Trophoblast cell (in vitro differentiated cells and primary cell): ENCODE measurements at regions not wholly inside any gene's neighbourhood (a gene's known extent, or its start where the extent isn't known, plus 50 kb on each side); places are given as distances from the start of the nearest gene placed in this dataset.
"Not testable (repeated sequence)": the region's sequence is repeated elsewhere in the genome, so short reads cannot be mapped to it uniquely, and the experiment has no call there.

Source experiments
- DNase-seq, 2 donors: peaks; one replicate each; pipeline ENCODE4 v3.0.0-alpha.2; 2016
- H2AFZ ChIP-seq: 2 replicates; pipeline ENCODE4 v1.6.1; 2013; ENCODE audit warnings: low read length, moderate library complexity, mild to moderate bottlenecking; ENCODE audit not compliant: insufficient read depth, poor library complexity
- H2AK5ac ChIP-seq: 2 replicates; pipeline ENCODE4 v1.6.1; 2013; ENCODE audit warnings: mild to moderate bottlenecking, low read length
- H2BK120ac ChIP-seq: 2 replicates; pipeline ENCODE4 v1.6.1; 2013; ENCODE audit warnings: low read length, mild to moderate bottlenecking, moderate library complexity; ENCODE audit not compliant: insufficient read depth, poor library complexity
- H2BK12ac ChIP-seq: 2 replicates; pipeline ENCODE4 v1.6.1; 2013; ENCODE audit warnings: mild to moderate bottlenecking, low read length, moderate library complexity
- H2BK5ac ChIP-seq: 2 replicates; pipeline ENCODE4 v1.6.1; 2013; ENCODE audit warnings: low read length, low read depth, moderate library complexity, mild to moderate bottlenecking; ENCODE audit not compliant: poor library complexity
- H3K14ac ChIP-seq: 2 replicates; pipeline ENCODE4 v1.6.1; 2013; ENCODE audit warnings: mild to moderate bottlenecking, low read length
- H3K18ac ChIP-seq: 2 replicates; pipeline ENCODE4 v1.6.1; 2013; ENCODE audit warnings: mild to moderate bottlenecking, low read length
- H3K23ac ChIP-seq: 2 replicates; pipeline ENCODE4 v1.6.1; 2013; ENCODE audit warnings: low read length
- H3K27ac ChIP-seq: 2 replicates; pipeline ENCODE4 v1.5.1; 2013; ENCODE audit warnings: low read depth, mild to moderate bottlenecking, inconsistent platforms, low read length, moderate library complexity
- H3K27me3 ChIP-seq: 2 replicates; pipeline ENCODE4 v1.6.1; 2013; ENCODE audit warnings: inconsistent platforms, mild to moderate bottlenecking, low read length, moderate library complexity; ENCODE audit not compliant: insufficient read depth
- H3K36me3 ChIP-seq, 2 experiments: 1 replicate in 1 of 2; 2 replicates in 1 of 2; pipeline ENCODE4 v1.6.1; 2013; ENCODE audit warnings: low read length in 2 of 2, mild to moderate bottlenecking in 2 of 2, moderate library complexity in 1 of 2; ENCODE audit not compliant: insufficient read depth in 2 of 2, control insufficient read depth in 1 of 2
- H3K4ac ChIP-seq: 2 replicates; pipeline ENCODE4 v1.6.1; 2013; ENCODE audit warnings: low read depth, mild to moderate bottlenecking, low read length, moderate library complexity
- H3K4me1 ChIP-seq, 2 experiments: 1 replicate in 1 of 2; 2 replicates in 1 of 2; pipeline ENCODE4 v1.6.1; 2013; ENCODE audit warnings: low read length in 2 of 2, mild to moderate bottlenecking in 2 of 2, moderate library complexity in 1 of 2; ENCODE audit not compliant: insufficient read depth in 2 of 2, control insufficient read depth in 1 of 2
- H3K4me2 ChIP-seq: 2 replicates; pipeline ENCODE4 v1.6.1; 2013; ENCODE audit warnings: inconsistent platforms, mild to moderate bottlenecking, low read length, moderate library complexity
- H3K4me3 ChIP-seq: 2 replicates; pipeline ENCODE4 v1.5.1; 2013; ENCODE audit warnings: mild to moderate bottlenecking, low read depth, low read length, inconsistent platforms
- H3K79me1 ChIP-seq: one replicate; pipeline ENCODE4 v1.6.1; 2013; ENCODE audit warnings: low read length
- H3K79me2 ChIP-seq: 2 replicates; pipeline ENCODE4 v1.6.1; 2013; ENCODE audit warnings: low read length, mild to moderate bottlenecking; ENCODE audit not compliant: control insufficient read depth, insufficient read depth, poor library complexity
- H3K9ac ChIP-seq: 2 replicates; pipeline ENCODE4 v1.6.1; 2013; ENCODE audit warnings: mild to moderate bottlenecking, low read length
- H3K9me3 ChIP-seq: 2 replicates; pipeline ENCODE4 v1.6.1; 2013; ENCODE audit warnings: low read depth, mild to moderate bottlenecking, control low read depth, inconsistent platforms, low read length; ENCODE audit not compliant: insufficient read depth
- H4K12ac ChIP-seq: 2 replicates; pipeline ENCODE4 v1.6.1; 2013; ENCODE audit warnings: low read depth, mild to moderate bottlenecking, low read length, moderate library complexity
- H4K8ac ChIP-seq: 2 replicates; pipeline ENCODE4 v1.6.1; 2013; ENCODE audit warnings: low read depth, mild to moderate bottlenecking, low read length, moderate library complexity
- H4K91ac ChIP-seq: one replicate; pipeline ENCODE4 v1.6.1; 2013; ENCODE audit warnings: low read depth, mild to moderate bottlenecking, low read length, moderate library complexity
- WGBS: extraction: QIAGEN DNeasy Blood & Tissue Kit; methylation state at CpG from one replicate; pipeline ENCODE4 v1.1.7; 2013; ENCODE audit warnings: missing lambda C conversion rate; ENCODE audit not compliant: insufficient read length, insufficient coverage; ENCODE audit errors: extremely low coverage; 5-methylcytosine and 5-hydroxymethylcytosine counted together

DNA sequence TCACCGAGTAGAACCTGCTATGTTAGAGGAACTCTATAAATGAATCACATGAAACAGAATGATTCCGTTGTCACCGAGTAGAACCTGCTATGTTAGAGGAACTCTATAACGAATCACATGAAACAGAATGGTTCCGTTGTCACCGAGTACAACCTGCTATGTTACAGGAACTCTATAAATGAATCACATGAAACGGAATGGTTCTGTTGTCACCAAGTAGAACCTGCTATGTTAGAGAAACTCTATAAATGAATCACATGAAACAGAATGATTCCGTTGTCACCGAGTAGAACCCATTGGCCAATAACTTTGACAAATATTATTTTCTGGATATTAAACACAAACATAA lies 309.1 kb upstream of the FRG1 start:
- H3K4me1 ChIP-seq, H3K4me2 ChIP-seq, H3K79me1 ChIP-seq, H3K27ac ChIP-seq, H2BK12ac ChIP-seq, H4K12ac ChIP-seq, H3K18ac ChIP-seq, H2AK5ac ChIP-seq, H3K23ac ChIP-seq, H3K36me3 ChIP-seq, H4K91ac ChIP-seq, H3K4ac ChIP-seq, H3K27me3 ChIP-seq, H3K79me2 ChIP-seq, H2BK120ac ChIP-seq, H3K9ac ChIP-seq, H2BK5ac ChIP-seq, H4K8ac ChIP-seq, H2AFZ ChIP-seq, H3K14ac ChIP-seq, H3K9me3 ChIP-seq, H3K4me3 ChIP-seq: not testable (repeated sequence)
- no CpG with 5 or more reads among the region's 9 CpGs for WGBS
- peak in 1 of 2 donors; percentile 17 for DNase-seq

DNA sequence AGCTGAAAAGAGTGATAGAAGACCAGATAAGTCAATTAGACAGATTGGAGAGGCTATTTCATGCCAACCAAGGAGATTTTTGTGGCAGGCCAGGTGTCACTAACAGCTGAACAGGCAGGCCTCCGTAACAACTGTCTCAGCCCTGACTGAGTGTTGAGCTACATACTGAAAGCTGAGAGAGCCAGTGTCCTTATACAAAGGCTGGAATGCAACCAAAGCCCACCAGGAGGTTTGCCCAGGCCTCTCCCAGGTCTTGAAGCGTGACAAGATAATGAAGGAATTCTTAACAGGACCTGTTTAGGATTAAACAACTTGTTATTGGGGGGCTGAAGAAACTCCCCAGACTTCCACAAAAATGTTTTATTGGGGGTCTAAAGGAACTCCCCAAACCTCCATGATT lies 290.2 kb upstream of the FRG1 start:
- H2BK5ac ChIP-seq, H3K36me3 ChIP-seq, H2AK5ac ChIP-seq, H4K12ac ChIP-seq, H4K8ac ChIP-seq, H3K4ac ChIP-seq, H4K91ac ChIP-seq, H3K9me3 ChIP-seq, H3K23ac ChIP-seq, H3K4me3 ChIP-seq, H3K4me1 ChIP-seq, H3K27ac ChIP-seq, H3K79me2 ChIP-seq, H3K9ac ChIP-seq, H2BK12ac ChIP-seq, DNase-seq, H3K14ac ChIP-seq, H2AFZ ChIP-seq, H2BK120ac ChIP-seq, H3K18ac ChIP-seq, H3K27me3 ChIP-seq, H3K79me1 ChIP-seq, H3K4me2 ChIP-seq: not testable (repeated sequence)
- WGBS: no CpG with 5 or more reads among the region's 2 CpGs

- H3K79me1 ChIP-seq, H3K4me3 ChIP-seq, H4K8ac ChIP-seq, H2AFZ ChIP-seq, H2AK5ac ChIP-seq, H3K79me2 ChIP-seq, H4K12ac ChIP-seq, H3K14ac ChIP-seq, H2BK12ac ChIP-seq, H2BK120ac ChIP-seq, H4K91ac ChIP-seq, H3K36me3 ChIP-seq, DNase-seq, H3K4me1 ChIP-seq, H3K23ac ChIP-seq, H3K4ac ChIP-seq, H3K27ac ChIP-seq, H3K18ac ChIP-seq, H3K27me3 ChIP-seq, H3K4me2 ChIP-seq, H2BK5ac ChIP-seq, H3K9ac ChIP-seq, H3K9me3 ChIP-seq: not testable (repeated sequence)
- WGBS: no CpG with 5 or more reads among the region's 3 CpGs
These were observed 287.5 kb upstream of the FRG1 start for GRCh38 chr4:189653130-189653653.

- H4K8ac ChIP-seq, H3K18ac ChIP-seq, H3K4ac ChIP-seq, H3K36me3 ChIP-seq, H3K14ac ChIP-seq, H4K91ac ChIP-seq, H3K9me3 ChIP-seq, H3K79me1 ChIP-seq, H3K27ac ChIP-seq, H2BK12ac ChIP-seq, H3K4me2 ChIP-seq, H3K79me2 ChIP-seq, H3K4me1 ChIP-seq, H3K9ac ChIP-seq, H2BK120ac ChIP-seq, H3K4me3 ChIP-seq, H2AFZ ChIP-seq, H2BK5ac ChIP-seq, H3K27me3 ChIP-seq, H4K12ac ChIP-seq, H2AK5ac ChIP-seq, H3K23ac ChIP-seq: not testable (repeated sequence)
- peak; percentile 8 to 21 for DNase-seq
- WGBS: no CpG with 5 or more reads among the region's 7 CpGs
These were observed 286.7 kb upstream of the FRG1 start for GRCh38 chr4:189653983-189654382.
